H1 (cell line): ENCODE measurements at regions not wholly inside any gene's neighbourhood (a gene's known extent, or its start where the extent isn't known, plus 50 kb on each side); places are given as distances from the start of the nearest gene placed in this dataset.

Source experiments
- CBX5 ChIP-seq: fragments of 300-800, 300-1000 bp; sonication (generic); IDR thresholded peaks from 2 replicates; pipeline ENCODE4 v1.7.1; 2016; ENCODE audit warnings: antibody characterized with exemption, low read length, low read depth
- POU5F1 ChIP-seq: IDR thresholded peaks from 2 replicates; pipeline ENCODE4 v1.6.1; 2011; ENCODE audit warnings: low read depth, mild to moderate bottlenecking, low read length, moderate library complexity
- RXRA ChIP-seq: IDR thresholded peaks from 2 replicates; pipeline ENCODE4 v1.6.1; 2011; ENCODE audit warnings: low read depth, mild to moderate bottlenecking, low read length, moderate library complexity; ENCODE audit not compliant: insufficient read depth
- SRF ChIP-seq: IDR thresholded peaks from 2 replicates; pipeline ENCODE4 v1.6.1; 2011; ENCODE audit warnings: mild to moderate bottlenecking, low read depth, low read length, moderate library complexity

GRCh38 chr18:45350404-45351156 lies 264.7 kb upstream of the SLC14A2 start (continued):
- TF ChIP-seq RXRA (no peak), CBX5 (no peak), POU5F1 (no peak), SRF (no peak)
